HuH-7 (cell line): ENCODE measurements at regions not wholly inside any gene's neighbourhood (a gene's known extent, or its start where the extent isn't known, plus 50 kb on each side); places are given as distances from the start of the nearest gene placed in this dataset.
A peak's percentile ranks its signal among the peaks of the same experiment; 100 is the strongest.
"Not testable (repeated sequence)": the region's sequence is repeated elsewhere in the genome, so short reads cannot be mapped to it uniquely, and the experiment has no call there.

Source experiments
- DNase-seq: peaks from one replicate; pipeline ENCODE4 v3.0.0; 2011; ENCODE audit warnings: low spot score

- DNase-seq = no peak
These were observed 480.3 kb downstream of the DIRAS2 start for GRCh38 chr9:90162326-90162725.

DNA sequence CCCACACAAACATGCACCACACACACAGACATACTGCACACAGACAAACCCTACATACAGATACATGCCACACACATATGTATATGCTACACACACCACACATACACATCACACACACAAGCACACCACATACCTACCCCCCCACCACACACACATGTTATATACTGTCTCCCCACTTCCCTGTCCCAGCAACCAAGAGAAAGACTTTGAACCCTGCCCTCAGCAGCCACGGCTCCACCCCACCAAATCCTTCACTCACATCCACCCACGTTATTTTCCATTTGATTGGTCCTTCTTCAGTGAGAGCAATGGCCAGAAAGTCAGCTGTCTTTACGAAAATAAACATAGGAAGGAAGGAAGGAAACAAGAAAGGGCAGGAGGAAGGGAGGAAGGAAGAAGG, 479.8 kb downstream of the DIRAS2 start:
- DNase-seq = no peak

DNA sequence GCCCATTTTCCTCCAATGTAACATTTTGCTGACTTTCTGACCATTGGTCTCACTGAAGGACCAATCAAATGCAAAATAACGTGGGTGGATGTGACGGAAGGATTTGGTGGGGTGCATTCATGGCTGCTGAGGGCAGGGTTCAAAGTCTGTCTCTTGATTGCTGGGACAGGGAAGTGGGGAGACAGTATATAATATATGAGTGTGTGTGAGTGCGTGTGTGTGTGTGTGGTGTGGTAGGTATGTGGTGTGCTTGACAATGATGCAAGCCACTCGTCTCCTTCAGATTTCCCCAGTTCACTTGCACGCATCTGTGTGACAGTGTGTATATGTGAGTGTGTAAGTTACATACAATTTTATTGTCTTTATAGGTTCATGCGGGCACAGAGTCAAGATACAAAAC, 477.3 kb downstream of the DIRAS2 start:
- DNase-seq = no peak

DNA sequence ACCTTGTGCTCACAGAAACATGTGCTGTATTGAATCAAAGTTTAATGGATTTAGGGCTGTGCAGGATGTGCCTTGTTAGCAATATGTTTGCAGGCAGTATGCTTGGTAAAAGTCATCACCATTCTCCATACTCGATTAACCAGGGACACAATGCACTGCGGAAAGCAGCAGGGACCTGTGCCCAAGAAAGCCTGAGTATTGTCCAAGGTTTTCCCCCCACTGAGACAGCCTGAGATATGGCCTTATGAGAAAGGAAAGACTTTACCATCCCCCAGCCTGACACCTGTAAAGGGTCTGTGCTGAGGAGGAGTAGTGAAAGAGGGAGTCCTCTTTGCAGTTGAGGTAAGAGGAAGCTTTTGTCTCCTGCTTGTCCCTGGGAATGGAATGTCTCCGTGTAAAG, 476.2 kb downstream of the DIRAS2 start:
- not testable (repeated sequence) for DNase-seq

- no peak for DNase-seq
These were observed 474.7 kb downstream of the DIRAS2 start for GRCh38 chr9:90167914-90168313.

DNA sequence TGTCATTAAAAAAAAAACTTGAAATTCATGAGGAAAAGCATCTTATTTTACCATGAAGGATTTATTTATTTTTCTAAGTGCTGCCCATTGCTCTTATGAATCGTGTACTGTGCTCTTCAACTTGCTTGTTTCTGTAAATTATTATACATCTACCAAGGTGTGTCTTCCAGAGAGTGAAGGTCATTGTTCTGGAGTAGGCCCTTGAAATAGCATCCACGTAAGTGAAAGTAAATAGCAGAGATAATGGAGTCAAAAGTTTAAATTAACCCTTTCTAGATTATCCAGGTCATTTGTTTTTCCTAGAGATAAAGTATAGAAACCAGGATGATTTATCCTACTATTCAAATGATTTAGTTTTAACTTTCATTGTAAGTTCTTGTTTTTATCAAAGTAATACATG, 473.1 kb downstream of the DIRAS2 start:
- peak; percentile 39 for DNase-seq

DNA sequence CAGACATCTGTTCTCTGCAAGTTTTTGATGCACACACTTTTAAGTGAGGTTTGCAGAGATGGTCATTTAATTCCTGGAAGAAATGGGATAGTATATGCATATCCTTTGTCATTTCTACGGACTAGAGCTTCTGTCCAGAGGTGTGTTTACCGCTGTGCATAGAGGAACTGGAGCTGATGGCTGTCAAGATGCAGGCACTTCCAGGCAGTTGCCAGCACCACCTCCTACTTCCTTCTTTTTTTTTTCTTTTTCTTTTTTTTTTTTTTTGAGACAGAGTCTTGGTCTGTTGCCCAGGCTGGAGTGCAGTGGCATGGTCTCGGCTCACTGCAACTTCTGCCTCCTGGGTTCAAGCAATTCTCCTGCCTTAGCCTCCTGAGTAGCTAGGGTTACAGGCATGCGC, 468.7 kb downstream of the DIRAS2 start:
- not testable (repeated sequence) for DNase-seq

DNA sequence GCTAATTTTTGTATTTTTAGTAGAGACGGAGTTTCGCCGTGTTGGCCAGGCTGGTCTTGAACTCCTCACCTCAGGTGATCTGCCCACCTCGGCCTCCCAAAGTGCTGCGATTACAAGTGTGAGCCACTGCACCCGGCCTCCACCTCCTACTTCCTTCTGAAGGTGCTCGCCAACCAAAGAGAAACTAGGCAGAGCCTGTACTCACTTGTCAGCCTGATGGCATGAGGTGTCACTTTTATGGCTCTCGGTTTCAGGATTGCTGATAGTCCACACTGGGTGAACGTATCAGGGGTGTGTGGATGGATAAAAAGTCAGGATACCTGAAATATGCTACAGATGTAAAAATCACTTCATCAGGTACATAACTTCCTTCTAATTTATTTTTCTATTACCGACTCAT, 468.3 kb downstream of the DIRAS2 start:
- not testable (repeated sequence) for DNase-seq

DNA sequence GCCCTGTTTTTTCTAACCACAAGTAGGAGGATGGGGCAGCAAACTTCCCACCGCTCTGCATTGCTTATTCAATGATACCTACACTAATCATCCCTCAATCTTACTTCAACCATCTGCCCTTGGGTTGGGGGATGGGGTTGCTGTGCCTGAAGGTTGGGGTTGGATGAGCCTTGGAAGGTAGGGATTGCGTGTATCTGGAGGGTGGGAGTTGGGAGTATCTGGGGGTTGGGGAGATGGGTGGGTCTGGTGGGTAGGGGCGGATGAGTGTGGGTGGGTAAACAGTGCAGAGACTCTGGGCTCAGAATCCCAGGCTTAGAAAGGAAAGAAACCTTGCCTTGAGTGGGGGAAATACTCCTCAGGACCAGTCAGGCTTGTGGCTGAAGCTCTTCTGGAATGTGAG, 467.4 kb downstream of the DIRAS2 start:
- DNase-seq = no peak

- DNase-seq = no peak
These were observed 466.8 kb downstream of the DIRAS2 start for GRCh38 chr9:90175865-90176264.

DNA sequence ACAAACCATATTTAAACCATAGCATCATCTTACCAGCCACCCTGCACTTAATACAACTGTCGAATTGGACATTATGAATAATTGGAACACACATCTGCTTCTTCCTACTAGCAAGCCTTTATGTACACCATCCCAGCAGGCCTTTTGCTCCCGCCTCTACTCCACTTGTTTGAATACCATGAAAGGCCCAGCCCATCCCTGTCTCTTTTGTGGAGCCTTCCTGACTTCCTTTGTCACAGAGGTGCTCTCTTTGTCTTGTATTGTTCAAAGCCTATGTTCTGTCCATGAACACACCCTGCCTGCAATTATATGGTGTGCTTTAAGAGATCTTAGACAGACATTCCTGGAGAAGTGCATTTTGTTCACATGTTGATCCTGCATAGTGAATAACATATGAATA, 465.7 kb downstream of the DIRAS2 start:
- DNase-seq = no peak

GRCh38 chr9:90180381-90180780, 462.2 kb downstream of the DIRAS2 start:
- no peak for DNase-seq

GRCh38 chr9:90188656-90189055, 454.0 kb downstream of the DIRAS2 start:
- no peak for DNase-seq

DNA sequence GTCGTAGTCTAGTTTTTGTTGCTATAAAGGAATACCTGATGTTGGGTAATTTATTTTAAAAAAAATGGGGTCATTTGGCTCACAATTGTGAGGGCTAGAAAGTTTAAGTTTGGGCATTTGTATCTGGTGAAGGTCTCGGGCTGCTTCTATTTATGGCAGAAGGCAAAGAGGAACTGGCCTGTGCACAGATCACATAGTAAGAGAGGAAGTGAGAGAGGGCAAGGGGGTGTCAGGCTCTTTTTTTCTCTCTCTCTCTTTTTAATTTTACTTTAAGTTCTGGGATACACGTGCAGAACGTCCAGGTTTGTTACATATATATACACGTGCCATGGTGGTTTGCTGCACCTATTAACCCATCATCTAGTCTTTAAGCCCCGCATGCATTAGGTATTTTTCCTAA, 453.3 kb downstream of the DIRAS2 start:
- no peak for DNase-seq

GRCh38 chr9:90192465-90192864, 450.2 kb downstream of the DIRAS2 start:
- not testable (repeated sequence) for DNase-seq

DNA sequence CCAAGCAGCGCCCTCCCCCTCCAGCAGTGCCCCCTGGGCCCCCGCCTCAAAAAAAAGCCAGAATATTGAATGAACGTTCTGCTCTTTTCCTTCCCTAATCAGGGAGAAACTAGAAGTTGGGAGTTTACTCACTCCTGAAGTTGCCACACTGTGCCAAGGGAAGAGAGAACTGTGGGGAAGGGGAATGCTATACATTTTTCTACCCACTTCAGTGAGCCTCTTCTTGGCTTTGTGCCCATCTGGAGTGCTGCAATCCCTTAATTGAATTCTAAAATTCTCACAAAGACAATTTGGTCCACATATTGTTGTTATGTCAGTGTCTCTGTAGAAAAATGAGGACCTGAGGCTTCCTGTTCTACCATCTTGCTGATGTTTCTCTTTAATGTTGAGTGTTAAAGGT, 443.7 kb downstream of the DIRAS2 start:
- no peak for DNase-seq

DNA sequence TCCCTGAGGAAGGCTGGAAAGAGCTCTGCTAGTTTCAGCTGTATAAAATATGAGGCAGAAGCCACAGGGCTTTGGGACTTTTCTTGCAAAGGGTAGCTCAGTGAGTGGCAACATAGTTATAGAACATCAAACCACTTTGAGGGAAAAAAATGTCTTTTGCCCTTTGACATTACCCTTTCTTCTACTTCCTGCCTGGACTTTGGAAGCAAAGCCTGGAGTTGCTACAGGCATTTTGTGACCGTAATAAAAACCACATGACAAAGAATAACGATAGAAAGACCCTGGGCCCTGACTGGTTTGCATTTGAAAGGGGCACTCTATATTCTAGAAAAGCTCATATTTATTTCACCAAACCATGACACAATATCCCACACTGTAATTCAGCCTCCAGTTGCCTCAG, 440.9 kb downstream of the DIRAS2 start:
- peak; percentile 5 for DNase-seq

DNA sequence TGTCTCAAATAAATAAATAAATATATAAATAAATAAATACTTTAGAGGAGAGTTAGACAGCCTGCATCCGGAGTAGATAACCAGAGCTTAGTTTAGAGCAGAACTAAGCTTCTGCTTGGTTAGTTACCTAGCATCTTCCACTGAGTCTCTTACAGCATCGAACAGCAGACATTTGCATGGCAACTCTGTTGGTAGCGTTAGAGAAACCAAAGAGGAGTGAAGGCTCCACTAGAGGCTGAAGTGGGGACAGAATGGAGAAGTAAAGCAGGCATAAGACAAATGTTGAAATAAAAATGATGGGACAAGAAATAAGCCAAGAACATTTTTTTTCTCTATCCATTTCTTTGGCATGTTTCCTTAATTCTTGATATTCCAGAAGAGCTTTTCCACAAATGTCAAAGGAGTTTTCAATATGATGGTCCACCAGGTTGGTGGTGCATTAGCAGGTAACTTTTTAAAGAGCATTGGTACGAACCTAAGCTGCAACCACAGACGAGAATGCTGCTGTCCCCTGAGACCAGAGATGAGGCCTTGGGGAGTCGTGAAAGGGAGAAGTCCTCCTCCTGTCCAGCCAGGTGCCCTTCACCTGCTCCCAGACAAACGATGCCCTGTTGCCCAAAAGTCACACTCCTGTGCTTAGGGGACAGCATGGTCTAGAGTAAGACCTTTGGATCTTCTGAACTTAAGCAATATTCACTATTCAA, 438.3 kb downstream of the DIRAS2 start:
- no peak for DNase-seq

- not testable (repeated sequence) for DNase-seq
These were observed 429.6 kb downstream of the DIRAS2 start for GRCh38 chr9:90213045-90213444.

DNA sequence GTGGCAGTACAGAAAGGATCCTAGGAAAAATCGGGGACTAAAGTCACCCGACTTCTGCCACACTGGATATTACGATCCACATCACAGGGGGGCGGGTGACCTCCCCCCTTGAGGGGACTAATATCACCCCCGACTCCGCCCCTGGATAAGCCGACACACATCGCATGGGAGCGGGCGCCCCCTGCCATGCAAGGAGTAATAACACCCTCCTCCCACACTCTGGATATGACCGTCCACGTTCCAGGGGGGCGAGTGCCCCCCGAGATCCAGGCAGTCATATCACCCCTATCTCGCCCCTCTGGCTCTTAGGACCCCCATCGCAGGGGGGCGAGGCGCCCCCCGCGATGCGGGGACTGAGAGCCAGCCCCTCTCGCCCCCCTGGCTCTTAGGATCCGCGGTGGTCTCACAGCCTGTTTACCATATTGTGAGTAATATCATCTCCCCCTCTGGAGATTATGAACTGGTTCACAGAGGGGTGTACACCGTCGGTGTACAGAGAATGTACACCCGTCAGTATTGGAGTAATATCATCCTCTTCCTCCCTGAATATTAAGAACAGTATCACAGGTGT, 423.0 kb downstream of the DIRAS2 start:
- peak; percentile 6 for DNase-seq

DNA sequence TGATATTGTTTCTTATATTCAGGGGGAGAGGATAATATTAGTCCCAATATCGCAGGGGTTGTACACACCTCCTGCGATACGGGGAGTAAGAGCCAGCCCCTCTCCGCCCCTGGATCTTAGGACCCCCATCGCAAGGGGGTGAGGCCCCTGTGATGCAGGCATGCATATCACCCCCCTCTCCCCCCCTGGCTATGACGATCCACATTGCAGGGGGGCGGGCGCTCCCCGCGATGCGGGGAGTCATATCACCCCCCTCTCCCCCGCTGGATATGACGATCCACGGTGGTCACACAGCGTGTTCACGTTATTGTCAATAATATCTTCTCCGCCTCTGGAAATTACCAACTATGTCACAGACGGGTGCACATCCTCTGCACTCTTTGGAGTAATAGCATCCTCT, 420.7 kb downstream of the DIRAS2 start:
- DNase-seq = not testable (repeated sequence)

DNA sequence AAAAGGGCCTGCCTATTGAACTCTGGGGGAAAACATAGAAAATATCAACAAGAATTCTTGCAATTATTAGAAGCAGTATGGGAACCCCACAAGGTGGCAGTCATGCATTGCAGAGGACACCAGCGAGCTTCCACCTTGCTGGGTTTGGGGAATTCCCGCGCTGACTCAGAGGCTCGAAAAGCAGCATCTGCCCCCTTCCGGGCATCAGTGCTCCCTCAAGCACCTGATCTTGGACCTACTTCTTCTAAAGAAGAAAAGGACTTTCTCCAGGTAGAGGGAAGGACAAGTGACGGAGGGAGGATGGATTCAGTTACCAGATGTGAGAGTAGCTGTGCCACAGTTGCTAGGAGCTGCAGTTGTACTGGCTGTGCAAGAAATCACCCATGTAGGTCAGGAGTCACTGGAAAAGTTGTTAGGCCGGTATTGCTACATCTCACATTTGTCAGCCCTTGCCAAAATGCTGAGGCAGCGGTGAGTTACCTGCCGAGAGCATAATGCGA, 415.7 kb downstream of the DIRAS2 start:
- not testable (repeated sequence) for DNase-seq

DNA sequence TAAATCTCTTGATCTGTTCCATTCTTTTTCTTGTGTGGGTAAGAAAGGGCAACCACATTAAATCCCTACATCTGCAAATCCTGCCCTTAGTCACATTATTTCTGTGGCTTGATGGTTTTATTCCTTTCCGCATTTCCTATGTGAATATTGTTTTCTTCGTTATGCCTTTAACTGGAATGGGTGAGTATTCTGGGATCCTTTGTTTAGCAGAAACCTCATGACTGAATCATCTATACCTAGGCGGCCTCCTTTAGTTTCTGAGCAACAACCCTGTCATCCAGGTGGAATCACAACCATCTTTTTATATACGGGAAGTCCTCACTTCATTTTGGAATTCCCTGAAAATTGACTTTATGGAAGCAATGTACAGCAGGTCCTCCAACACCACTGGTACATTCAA, 409.5 kb downstream of the DIRAS2 start:
- not testable (repeated sequence) for DNase-seq

- no peak for DNase-seq
These were observed 402.1 kb downstream of the DIRAS2 start for GRCh38 chr9:90240541-90240940.
